DND-41 (cell line): ENCODE measurements at regions not wholly inside any gene's neighbourhood (a gene's known extent, or its start where the extent isn't known, plus 50 kb on each side); places are given as distances from the start of the nearest gene placed in this dataset.

Experiments
- ATAC-seq: fragments of 200-7000 bp; cut with Tn5 transposase; 3 replicates; pipeline ENCODE4 v1.9.1; 2021; ENCODE audit warnings: low read depth; ENCODE audit not compliant: insufficient read depth
- DNase-seq: peaks from one replicate; pipeline ENCODE4 v3.0.0-alpha.2; 2020
- H2AFZ ChIP-seq: 2 replicates; pipeline ENCODE4 v1.6.0; 2012; ENCODE audit warnings: low read depth, low read length
- H3K27ac ChIP-seq: 2 replicates; pipeline ENCODE4 v1.5.1; 2012; ENCODE audit warnings: low read length, inconsistent platforms
- H3K27me3 ChIP-seq: fragments of 200-600 bp; sonication (generic); 2 replicates; pipeline ENCODE4 v1.6.0; 2012; ENCODE audit warnings: low read length, mild to moderate bottlenecking, inconsistent platforms; ENCODE audit not compliant: insufficient read depth, poor library complexity
- H3K36me3 ChIP-seq: 2 replicates; pipeline ENCODE4 v1.5.1; 2012; ENCODE audit warnings: low read length, inconsistent platforms; ENCODE audit not compliant: insufficient read depth
- H3K4me1 ChIP-seq: 2 replicates; pipeline ENCODE4 v1.5.1; 2012; ENCODE audit warnings: mild to moderate bottlenecking, low read length; ENCODE audit not compliant: insufficient read depth
- H3K4me2 ChIP-seq: 2 replicates; pipeline ENCODE4 v1.6.0; 2012; ENCODE audit warnings: mild to moderate bottlenecking, moderate library complexity, low read length, inconsistent platforms; ENCODE audit not compliant: insufficient read depth
- H3K4me3 ChIP-seq, 2 experiments: fragments of 200-600 bp in 1 of 2; shearing (Covaris generic) in 1 of 2; 2 replicates each; pipeline ENCODE4 v1.5.1; 2012 to 2016; ENCODE audit warnings: inconsistent platforms in 2 of 2, low read length in 2 of 2, mild to moderate bottlenecking in 2 of 2, low read depth in 1 of 2, moderate library complexity in 1 of 2
- H3K79me2 ChIP-seq: 2 replicates; pipeline ENCODE4 v1.6.0; 2012; ENCODE audit warnings: low read length, inconsistent platforms; ENCODE audit not compliant: insufficient read depth
- H3K9ac ChIP-seq: 2 replicates; pipeline ENCODE4 v1.6.0; 2012; ENCODE audit warnings: low read depth, mild to moderate bottlenecking, inconsistent platforms, low read length, moderate library complexity
- H3K9me3 ChIP-seq: 2 replicates; pipeline ENCODE4 v1.5.1; 2012; ENCODE audit warnings: low read length, moderate library complexity, mild to moderate bottlenecking, inconsistent platforms; ENCODE audit not compliant: insufficient read depth, severe bottlenecking
- H4K20me1 ChIP-seq: 2 replicates; pipeline ENCODE4 v1.6.0; 2012; ENCODE audit warnings: low read length; ENCODE audit not compliant: insufficient read depth
- CTCF ChIP-seq: IDR thresholded peaks from 2 replicates; pipeline ENCODE4 v1.5.1; 2012; ENCODE audit warnings: borderline replicate concordance, low read length, moderate library complexity, mild to moderate bottlenecking; ENCODE audit not compliant: poor library complexity, severe bottlenecking; ENCODE audit errors: extremely low read depth
- EZH2 ChIP-seq: IDR thresholded peaks from 3 replicates; pipeline ENCODE4 v1.6.1; 2012; ENCODE audit warnings: borderline replicate concordance, low read depth, mild to moderate bottlenecking, moderate library complexity, low read length, inconsistent platforms; ENCODE audit not compliant: severe bottlenecking

- Histone ChIP-seq H2AFZ (no peak overlapping the region), H3K4me1 (no peaks in the 10 kb centered on the region), H3K4me3 (no peak overlapping the region), H3K9me3 (no peaks in the 10 kb centered on the region), H3K27me3 (no peaks in the 10 kb centered on the region), H3K36me3 (no peaks in the 10 kb centered on the region), H3K9ac (no peak overlapping the region), H4K20me1 (no peaks in the 10 kb centered on the region), H3K27ac (no peak overlapping the region), H3K79me2 (no peaks in the 10 kb centered on the region), H3K4me2 (no peak overlapping the region)
- DNase-seq (no peak), ATAC-seq (no peak)
- TF ChIP-seq CTCF (no peak), EZH2 (no peak)
Observed at GRCh38 chr10:90414926-90415325, 442.9 kb downstream of the HTR7 start.

- Histone ChIP-seq H3K4me2 (no peak overlapping the region), H3K9ac (no peak overlapping the region), H3K4me3 (no peak overlapping the region), H2AFZ (no peak overlapping the region), H3K79me2 (no peaks in the 10 kb centered on the region), H3K27ac (no peak overlapping the region), H4K20me1 (no peaks in the 10 kb centered on the region), H3K4me1 (no peaks in the 10 kb centered on the region), H3K9me3 (no peaks in the 10 kb centered on the region), H3K27me3 (no peaks in the 10 kb centered on the region), H3K36me3 (no peaks in the 10 kb centered on the region)
- no peak for ATAC-seq
- TF ChIP-seq EZH2 (no peak), CTCF (no peak)
- DNase-seq = no peak
Observed at GRCh38 chr10:90417029-90417428, 440.8 kb downstream of the HTR7 start.

- ATAC-seq (no peak), DNase-seq (no peak)
- H3K4me1 ChIP-seq = no peaks in the 10 kb centered on the region
- no peak overlapping the region for H2AFZ ChIP-seq
- H3K36me3 ChIP-seq = no peaks in the 10 kb centered on the region
- H3K4me2 ChIP-seq = no peak overlapping the region
- no peak overlapping the region for H3K27ac ChIP-seq
- H3K4me3 ChIP-seq = no peak overlapping the region
- no peaks in the 10 kb centered on the region for H3K27me3 ChIP-seq
- TF ChIP-seq CTCF (no peak), EZH2 (no peak)
- H3K79me2 ChIP-seq = no peaks in the 10 kb centered on the region
- H3K9me3 ChIP-seq = no peaks in the 10 kb centered on the region
- H4K20me1 ChIP-seq = no peaks in the 10 kb centered on the region
- H3K9ac ChIP-seq = no peak overlapping the region
Observed at GRCh38 chr10:90417476-90418210, 440.2 kb downstream of the HTR7 start.
